ENCODE measurements at regions not wholly inside any gene's neighbourhood (a gene's known extent, or its start where the extent isn't known, plus 50 kb on each side); places are given as distances from the start of the nearest gene placed in this dataset.

- H3K4me1 ChIP-seq (ENCODE audit: control insufficient read depth, insufficient read depth, low read length) = no peaks in the 10 kb centered on the region
- H3K36me3 ChIP-seq (ENCODE audit: control insufficient read depth in 2 of 2, insufficient read depth in 1 of 2, low read length in 2 of 2) = no peaks in the 10 kb centered on the region
- CTCF ChIA-PET = no interaction called here
- POLR2A ChIA-PET = no interaction called here
- TF ChIP-seq SP3 (tag by site-specific recombination; IDR thresholded peaks at IDR 0.05) (peak; percentile 26; the same call in 1 of the 2 replicates), SETDB1 (IDR thresholded peaks at IDR 0.05; ENCODE audit: insufficient read length, low read length) (no peak)
- H3K4me3 ChIP-seq (ENCODE audit: low read depth, low read length) = no peak overlapping the region
- H3K9me3 ChIP-seq (ENCODE audit: control insufficient read depth, insufficient read depth, low read depth, low read length) = no peaks in the 10 kb centered on the region
- no peak overlapping the region for H3K27ac ChIP-seq (ENCODE audit: extremely low read depth, low read depth, low read length)
Measured at GRCh38 chr18:29711932-29712331, 1330.6 kb downstream of the DSC3 start.

DNA sequence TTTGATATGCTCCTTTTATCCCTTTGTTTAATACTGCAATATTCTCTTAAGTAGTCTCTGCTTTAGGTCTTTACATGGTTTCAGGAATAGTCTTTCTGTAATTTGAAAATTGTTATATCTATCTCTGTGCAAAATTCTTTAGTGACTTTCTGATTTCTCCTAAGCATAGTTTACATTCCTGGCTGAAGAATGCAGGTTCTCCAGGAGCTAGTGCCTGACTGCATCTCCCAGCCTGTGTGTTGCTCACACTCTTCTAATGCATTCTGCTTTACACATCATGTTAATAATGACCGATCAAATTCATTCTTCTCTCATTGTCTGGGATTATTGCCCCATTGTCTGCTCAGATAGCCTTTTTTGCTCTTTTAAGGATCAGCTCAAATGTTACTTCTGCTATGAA lies 1349.2 kb downstream of the DSC3 start:
- ChIA-PET CTCF (interaction anchor here (0.6 kb wide), 1 partner anchor 349 kb away, joined by 4 read pairs; no protein-coding TSS in a partner anchor), POLR2A (no interaction called here)
- no peak overlapping the region for H3K4me3 ChIP-seq (ENCODE audit: low read depth, low read length)

DNA sequence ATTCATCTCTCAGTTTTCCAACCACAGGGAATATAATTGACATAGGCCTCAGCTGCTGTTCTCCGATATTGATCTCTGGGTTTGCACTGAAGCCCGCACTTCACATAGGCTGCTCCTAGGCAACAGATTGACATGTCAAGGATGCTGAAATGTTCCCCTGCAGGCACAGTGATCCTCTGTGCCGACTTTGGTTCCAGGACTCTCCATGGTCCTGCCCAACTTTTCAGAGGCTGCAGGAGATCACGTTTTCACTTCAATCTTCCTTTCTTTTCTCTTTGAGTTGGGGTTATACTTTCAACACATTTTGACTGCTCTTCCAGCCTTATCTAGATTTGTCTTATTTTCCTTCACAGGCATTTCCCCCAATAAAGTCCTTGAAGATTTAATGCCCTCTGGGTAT lies 1361.0 kb downstream of the DSC3 start:
- Histone ChIP-seq H3K27ac (ENCODE audit: extremely low read depth, low read depth, low read length) (no peak overlapping the region), H3K4me3 (ENCODE audit: low read depth, low read length) (no peak overlapping the region), H3K9me3 (ENCODE audit: control insufficient read depth, insufficient read depth, low read depth, low read length) (no peaks in the 10 kb centered on the region), H3K4me1 (ENCODE audit: control insufficient read depth, insufficient read depth, low read length) (no peaks in the 10 kb centered on the region), H3K36me3 (ENCODE audit: control insufficient read depth in 2 of 2, insufficient read depth in 1 of 2, low read length in 2 of 2) (no peaks in the 10 kb centered on the region)
- no peak for TF ChIP-seq ZNF426 (tag by site-specific recombination; IDR thresholded peaks at IDR 0.05)
- no peak for TF ChIP-seq ZNF133 (tag by site-specific recombination; IDR thresholded peaks at IDR 0.05)
- no peak for TF ChIP-seq WT1 (tag by site-specific recombination; IDR thresholded peaks at IDR 0.05)
- TF ChIP-seq HOXD13 (CRISPR knock-in tag; IDR thresholded peaks at IDR 0.05; ENCODE audit: borderline replicate concordance) = no peak
- POLR2A ChIA-PET = no interaction called here
- CTCF ChIA-PET = interaction anchor here (0.6 kb wide), 2 partner anchors 9 to 18 kb away, joined by 3 to 4 read pairs; no protein-coding TSS in a partner anchor

More for the DNA sequence above, 1349.2 kb downstream of the DSC3 start:
- no peak for TF ChIP-seq ZNF560 (tag by site-specific recombination; IDR thresholded peaks at IDR 0.05; ENCODE audit: borderline replicate concordance)
- TF ChIP-seq SCRT1 (tag by site-specific recombination; IDR thresholded peaks at IDR 0.05; ENCODE audit: borderline replicate concordance) = no peak
- TF ChIP-seq REPIN1 (tag by site-specific recombination; IDR thresholded peaks at IDR 0.05; ENCODE audit: low read depth) = no peak
- TF ChIP-seq ZNF302 (tag by site-specific recombination; IDR thresholded peaks at IDR 0.05; ENCODE audit: low read depth) = no peak
- no peak for TF ChIP-seq ZNF501 (tag by site-specific recombination; IDR thresholded peaks at IDR 0.05)
- no peak for TF ChIP-seq GLI4 (tag by site-specific recombination; IDR thresholded peaks at IDR 0.05)
- no peak for TF ChIP-seq ZNF585B (tag by site-specific recombination; IDR thresholded peaks at IDR 0.05)
- no peak for TF ChIP-seq BCL6B (tag by site-specific recombination; IDR thresholded peaks at IDR 0.05)
- TF ChIP-seq ZNF266 (tag by site-specific recombination; IDR thresholded peaks at IDR 0.05; ENCODE audit: low read depth) = no peak
- no peak for TF ChIP-seq ZNF2 (tag by site-specific recombination; IDR thresholded peaks at IDR 0.05)
- TF ChIP-seq, protein P1, sequence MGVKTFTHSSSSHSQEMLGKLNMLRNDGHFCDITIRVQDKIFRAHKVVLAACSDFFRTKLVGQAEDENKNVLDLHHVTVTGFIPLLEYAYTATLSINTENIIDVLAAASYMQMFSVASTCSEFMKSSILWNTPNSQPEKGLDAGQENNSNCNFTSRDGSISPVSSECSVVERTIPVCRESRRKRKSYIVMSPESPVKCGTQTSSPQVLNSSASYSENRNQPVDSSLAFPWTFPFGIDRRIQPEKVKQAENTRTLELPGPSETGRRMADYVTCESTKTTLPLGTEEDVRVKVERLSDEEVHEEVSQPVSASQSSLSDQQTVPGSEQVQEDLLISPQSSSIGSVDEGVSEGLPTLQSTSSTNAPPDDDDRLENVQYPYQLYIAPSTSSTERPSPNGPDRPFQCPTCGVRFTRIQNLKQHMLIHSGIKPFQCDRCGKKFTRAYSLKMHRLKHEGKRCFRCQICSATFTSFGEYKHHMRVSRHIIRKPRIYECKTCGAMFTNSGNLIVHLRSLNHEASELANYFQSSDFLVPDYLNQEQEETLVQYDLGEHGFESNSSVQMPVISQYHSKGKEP (tag by site-specific recombination; IDR thresholded peaks at IDR 0.05) = no peak
- TF ChIP-seq ZNF23 (tag by site-specific recombination; IDR thresholded peaks at IDR 0.05; ENCODE audit: borderline replicate concordance) = no peak
- TF ChIP-seq ZNF521 (tag by site-specific recombination; IDR thresholded peaks at IDR 0.05) = no peak
- TF ChIP-seq ZNF140 (tag by site-specific recombination; IDR thresholded peaks at IDR 0.05) = no peak
- no peak for TF ChIP-seq ZNF37A (tag by site-specific recombination; IDR thresholded peaks at IDR 0.05)
- no peak for TF ChIP-seq ZNF335 (tag by site-specific recombination; conservative IDR thresholded peaks at IDR 0.05)
- Histone ChIP-seq H3K27ac (ENCODE audit: extremely low read depth, low read depth, low read length) (no peak overlapping the region), H3K9me3 (ENCODE audit: control insufficient read depth, insufficient read depth, low read depth, low read length) (no peaks in the 10 kb centered on the region), H3K4me1 (ENCODE audit: control insufficient read depth, insufficient read depth, low read length) (no peaks in the 10 kb centered on the region), H3K36me3 (ENCODE audit: control insufficient read depth in 2 of 2, insufficient read depth in 1 of 2, low read length in 2 of 2) (no peaks in the 10 kb centered on the region)
